Globus pallidus (tissue), 1 donor: ENCODE measurements at regions not wholly inside any gene's neighbourhood (a gene's known extent, or its start where the extent isn't known, plus 50 kb on each side); places are given as distances from the start of the nearest gene placed in this dataset.

ENCODE experiments used
- DNase-seq: peaks from one replicate; pipeline ENCODE4 v3.0.0-alpha.2; 2015; ENCODE audit warnings: low spot score

DNA sequence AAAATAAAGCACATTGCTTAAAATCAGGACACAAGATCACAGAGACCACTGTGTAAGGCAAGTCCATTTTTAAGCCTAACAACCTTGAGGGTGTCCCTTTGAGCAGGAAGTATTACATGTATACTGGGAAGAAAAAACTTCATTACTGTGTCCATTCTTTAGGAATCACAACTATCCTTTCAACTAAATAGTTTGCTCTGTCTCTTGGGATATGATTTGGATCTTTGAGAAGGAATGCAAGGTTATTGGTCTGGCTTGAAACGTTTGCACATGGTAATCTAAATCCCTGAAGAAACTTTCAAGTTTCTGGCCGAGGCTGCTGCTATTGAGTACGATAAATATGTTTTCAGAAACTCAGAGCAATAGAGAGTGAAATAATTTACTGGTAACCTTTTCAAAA, 923.0 kb upstream of the SEMA6A start:
- DNase-seq: no peak

DNA sequence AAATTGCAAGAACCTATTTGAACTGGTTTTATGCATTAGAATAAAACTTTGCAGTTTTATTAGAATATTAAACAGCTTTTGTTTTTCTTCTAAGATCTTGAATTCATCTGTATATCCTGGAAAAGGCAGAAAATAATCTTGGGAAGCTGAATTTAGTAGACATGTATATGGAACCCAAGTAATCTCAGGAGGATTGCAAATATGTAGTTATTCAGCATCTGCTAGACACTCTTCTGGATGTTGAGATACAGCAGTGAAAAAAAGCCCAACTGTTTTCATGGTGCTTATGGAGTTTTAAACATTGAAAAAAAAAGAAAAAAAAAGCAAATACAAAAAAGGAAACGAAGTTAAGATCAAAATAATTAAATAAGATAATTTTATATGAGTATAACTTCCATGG, 922.2 kb upstream of the SEMA6A start:
- no peak for DNase-seq

DNA sequence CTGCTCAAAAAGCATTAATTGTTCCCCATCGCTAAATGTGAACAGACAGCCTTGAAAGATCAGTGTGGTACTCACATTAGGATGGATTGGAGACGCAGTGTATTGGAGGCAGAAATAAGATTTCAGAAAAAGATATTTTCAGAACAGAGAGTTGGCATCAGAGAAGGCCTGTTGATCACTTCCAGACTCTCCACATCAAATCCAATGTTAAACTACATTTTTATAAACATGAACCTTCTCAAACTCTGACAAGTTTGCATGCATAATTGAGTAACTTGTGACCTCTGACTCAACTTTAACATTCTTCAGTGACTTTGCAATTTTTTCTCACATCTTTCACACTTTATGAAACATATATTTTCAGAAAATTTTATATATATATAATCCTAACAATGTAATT, 919.6 kb upstream of the SEMA6A start:
- DNase-seq: no peak

DNA sequence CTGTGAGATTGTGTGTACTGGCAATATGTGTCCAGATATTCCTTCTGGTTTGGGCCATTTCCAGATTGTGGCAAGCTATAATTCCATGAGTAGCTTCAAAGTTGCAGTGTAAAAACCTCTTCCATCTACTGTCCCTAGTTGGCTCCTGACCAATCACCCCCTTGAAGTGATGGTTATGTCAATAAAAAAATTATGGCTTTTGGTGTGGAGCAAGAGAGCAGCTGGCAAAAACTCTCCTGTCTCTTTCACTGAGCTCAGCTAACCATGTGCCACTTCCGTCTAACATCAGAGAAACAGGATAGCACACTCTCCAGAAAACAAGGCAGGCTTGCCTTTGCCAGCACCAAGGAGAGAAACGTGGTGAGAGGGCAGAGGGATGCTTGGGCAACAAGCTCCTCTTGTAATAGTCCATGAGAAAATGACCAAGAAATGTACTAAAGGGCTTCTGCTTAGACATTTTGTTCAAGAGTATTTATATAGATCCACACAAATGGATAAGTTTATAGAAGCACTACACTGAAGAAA, 914.4 kb upstream of the SEMA6A start:
- DNase-seq: no peak

DNA sequence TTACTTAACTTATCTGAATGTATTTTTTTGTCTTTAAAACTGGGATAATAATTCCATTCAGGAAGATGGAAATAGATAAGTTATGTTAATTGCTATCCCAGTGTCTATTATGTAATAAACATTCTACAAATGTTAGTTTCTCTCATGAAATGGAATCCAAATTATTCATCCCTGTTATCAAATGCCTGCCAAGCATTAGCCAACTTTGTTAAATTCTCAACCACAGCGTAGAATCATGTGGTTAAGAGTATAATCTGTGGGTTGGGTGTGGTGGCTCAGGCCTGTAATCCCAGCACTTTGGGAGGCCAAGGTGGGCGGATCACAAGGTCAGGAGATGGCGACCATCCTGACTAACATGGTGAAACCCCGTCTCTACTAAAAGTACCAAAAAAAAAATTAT, 912.9 kb upstream of the SEMA6A start:
- no peak for DNase-seq

DNA sequence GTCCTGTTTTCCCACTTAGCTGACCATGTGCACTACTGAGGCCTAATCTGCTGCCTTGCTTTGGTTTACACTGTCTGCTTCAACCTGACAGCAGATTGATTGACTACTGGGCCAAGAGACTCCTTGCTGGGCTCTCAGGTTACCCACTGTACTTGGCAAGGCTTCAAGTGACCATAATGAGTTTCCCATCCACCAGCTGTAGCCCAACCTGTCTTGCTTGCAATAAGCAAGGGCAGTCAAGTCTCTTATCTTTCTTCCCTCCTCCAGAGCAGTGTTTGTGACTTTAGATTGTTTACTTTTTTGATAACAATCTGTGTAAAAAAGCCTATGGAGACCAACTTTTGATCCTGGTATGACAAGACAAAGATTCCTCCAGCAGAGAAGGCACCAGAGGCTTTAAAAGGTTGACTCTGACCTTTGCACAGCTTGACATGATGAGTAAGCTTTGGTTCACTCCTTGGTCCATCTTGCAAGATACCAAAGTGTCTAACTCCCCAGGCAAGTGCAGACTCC, 912.3 kb upstream of the SEMA6A start:
- DNase-seq: no peak

DNA sequence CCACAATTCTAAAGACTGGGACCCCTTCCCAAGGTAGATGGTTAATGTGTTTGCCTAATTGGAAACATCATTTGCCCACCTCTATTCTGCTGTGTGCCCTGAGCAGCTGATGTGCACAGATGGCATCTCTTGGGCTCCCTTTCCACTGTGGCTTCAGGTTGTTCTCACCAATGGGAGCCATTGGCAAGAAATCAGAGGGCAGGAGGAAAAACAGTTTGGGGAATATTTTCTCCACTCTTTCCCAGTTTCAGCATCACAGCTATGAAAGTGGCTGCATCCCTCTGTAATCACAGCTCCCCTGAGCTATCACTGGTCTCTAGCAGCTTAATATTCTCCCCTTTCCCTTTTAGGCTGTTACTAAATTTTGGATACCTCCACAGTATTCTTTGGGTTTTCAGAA, 911.6 kb upstream of the SEMA6A start:
- no peak for DNase-seq

DNA sequence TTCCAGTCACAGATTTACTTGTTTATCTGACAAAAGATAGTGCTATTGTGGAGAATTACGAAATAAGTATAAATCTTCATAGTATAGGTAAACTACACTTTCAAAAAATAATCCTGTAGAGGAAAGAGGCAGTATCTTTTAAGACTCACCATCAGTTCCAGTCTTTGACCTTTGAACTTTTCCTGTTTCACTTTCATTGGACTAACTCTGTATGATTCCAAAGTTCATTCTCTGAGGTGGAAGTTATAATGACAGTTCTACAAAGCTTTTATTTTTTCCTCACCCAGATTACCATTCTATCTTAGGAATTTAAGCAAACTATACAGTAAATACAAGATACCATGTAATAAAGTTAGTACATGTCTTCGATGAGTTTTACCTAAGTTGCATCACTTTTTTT, 901.3 kb upstream of the SEMA6A start:
- no peak for DNase-seq

DNA sequence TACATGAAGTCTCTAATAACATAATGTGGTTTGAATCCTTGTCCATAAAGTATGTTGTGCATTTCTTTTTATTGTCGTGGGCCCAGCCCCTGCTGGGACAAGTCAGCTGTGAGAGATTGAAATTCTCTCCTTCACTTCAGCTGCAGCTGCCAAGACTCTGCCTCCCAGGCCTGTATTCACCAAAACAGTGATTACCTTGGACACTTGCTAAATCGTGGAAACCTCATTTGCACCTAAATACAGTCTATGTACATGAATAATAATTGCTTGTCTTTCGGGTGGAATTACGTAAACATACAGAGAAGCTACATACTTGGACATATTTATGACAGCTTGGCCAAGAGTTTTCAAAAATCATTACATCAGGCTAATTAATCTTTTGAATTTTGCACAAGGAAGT, 898.5 kb upstream of the SEMA6A start:
- DNase-seq: no peak

DNA sequence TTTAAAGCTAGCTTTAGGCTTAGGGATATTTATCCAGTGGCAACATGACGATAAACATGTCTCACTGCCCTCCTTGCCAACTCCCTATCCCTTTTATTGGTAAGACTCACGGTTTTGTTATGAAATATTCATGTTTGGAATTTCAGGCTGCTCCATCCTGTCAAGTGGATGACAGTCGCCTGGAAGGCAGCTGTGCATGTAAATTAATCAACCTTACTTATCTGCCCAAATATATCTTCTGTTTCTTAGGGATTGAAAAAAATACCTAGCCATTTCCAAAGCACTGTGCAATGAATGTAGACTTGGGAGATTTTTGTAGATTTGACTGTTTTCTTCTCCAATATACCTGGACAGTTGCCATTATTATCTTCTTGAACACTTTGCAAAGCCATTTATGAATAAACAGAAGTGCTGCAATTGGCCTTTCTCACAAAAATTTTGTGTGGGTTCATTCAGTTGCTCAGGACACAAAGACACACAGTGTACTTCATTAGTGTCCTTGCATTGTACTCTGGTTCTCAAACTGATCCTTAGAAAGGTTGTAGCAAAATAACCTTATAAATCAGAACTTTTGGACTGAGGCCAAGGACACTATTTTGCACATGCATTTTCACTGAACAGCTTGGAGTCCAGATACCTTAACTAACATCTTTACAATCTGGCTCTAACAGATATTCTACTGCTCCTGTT, 889.4 kb upstream of the SEMA6A start:
- DNase-seq: no peak

DNA sequence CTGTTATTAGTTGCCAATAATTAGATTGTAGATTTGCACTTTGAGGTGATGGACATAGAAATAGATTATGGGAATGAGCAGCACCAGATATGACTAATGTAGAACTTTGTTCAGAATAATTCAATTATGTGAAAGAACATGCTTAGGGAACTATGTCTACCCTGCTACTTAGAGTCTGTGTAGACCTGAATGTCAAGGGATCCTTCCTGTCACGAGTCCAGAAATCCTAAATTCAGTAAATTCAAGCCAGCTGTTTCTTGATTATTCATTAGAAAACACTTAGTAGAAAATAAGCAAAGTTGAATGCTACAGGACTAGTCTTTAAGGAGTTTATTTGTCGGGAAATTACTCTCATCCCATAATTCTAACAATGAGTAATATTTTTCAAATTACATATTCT, 887.3 kb upstream of the SEMA6A start:
- DNase-seq: no peak

DNA sequence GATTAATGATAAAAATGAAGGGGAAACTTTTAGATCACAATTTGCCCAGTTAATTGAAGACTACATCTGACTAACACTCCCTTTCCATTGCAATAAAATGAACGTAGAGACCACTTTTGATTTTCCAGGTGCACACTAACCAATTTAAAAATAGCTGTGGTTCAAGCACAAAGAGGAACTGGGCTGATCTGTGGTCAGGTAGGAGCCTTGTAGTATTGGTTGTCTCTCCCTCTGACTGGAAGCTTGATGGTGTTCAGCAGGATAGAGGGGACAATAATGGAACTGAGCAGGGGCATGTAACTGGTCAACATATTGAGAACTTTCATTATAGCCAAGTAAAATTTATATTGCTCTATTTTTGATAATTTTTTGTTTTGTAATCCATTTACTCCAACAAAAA, 886.8 kb upstream of the SEMA6A start:
- DNase-seq: no peak

DNA sequence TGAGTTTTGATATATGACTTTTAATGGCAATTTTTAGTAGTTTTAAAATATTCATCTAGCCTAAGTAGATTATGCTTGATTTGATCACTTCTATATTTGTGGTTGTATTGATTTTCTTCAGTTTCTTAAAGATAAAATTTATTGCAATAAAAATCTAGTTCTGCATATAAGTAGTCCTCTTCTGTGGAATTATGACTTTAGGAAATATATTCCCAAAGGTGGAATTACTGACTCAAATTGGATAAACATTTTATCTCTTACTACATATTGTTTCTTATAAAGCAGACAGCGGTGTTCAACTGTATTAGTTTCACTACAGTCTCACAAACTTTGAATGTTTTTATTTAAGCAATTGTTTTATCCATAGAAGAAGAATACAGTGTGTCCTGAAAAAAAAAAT, 883.0 kb upstream of the SEMA6A start:
- no peak for DNase-seq

DNA sequence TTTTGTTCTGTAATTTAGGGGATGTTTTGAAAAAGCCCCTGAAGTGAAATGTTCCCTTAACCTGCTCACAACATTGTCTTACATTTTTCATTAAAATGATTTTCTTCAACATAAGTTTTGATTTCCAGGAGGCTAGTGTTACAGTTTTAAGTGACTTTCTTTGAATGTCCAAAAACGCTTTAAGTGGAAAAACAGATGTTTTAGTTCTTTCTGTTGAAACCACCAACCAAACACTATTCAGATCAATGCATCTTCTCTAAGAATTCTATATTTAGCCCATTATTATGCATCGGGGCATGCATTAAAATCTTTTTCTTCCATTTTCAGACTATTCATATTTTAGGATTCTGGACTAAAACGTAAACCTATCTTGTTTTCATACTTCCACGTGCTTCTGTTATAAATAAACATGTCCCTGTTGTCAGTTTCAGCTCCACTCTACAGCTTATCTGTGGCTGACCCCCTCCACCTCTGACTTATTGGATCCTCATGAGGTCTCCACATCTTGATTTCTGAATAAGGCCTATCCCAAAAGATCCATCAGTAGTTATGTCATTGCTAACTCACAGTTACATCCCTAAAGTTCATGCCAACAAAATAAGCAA, 882.3 kb upstream of the SEMA6A start:
- no peak for DNase-seq

DNA sequence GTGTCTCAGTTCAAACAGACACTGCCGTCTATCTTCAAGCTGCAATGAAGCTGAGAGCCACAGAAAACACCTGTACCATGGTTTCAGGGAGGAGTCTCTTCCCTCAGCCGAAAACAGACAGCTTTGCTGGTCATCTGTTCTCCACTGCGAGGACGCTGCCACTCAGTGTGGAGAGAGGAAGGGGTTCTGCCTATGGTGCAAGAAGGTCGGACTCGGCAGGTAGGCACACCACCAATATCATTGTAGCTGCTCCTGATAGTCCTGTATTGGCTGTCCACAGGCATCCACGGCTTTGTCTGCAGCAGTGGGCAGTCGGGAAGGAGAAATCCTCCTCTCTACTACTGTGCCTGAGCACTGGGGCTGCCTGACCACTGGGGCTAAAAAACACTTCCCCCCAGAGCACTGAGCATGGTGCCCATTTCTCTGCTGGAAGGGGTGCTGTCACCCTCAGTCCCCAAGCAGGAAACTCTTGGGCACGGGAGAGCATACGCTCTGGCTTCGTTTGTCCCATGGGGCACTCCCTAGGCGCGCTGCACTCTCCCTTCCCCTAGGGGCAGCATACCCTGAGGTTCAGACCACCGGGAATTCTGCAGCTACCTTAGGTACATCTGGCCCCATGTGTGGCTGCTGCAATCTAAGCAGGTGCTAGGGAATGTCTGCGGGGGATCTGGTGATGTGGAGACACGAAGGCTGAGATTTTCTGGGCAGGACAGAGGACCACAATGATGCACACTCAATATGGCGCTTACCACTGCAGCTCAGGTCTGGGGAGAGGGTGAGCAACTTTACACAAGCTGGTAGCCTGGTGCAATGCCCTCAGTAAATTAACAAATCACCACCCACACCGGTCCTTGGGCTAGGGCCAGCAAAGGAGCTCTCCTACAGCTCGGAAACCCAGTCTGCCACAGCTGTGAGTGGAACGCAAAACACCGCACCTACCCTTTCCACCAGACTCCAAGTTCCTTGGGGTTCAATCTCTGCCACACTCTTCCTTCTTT, 880.9 kb upstream of the SEMA6A start:
- no peak for DNase-seq

DNA sequence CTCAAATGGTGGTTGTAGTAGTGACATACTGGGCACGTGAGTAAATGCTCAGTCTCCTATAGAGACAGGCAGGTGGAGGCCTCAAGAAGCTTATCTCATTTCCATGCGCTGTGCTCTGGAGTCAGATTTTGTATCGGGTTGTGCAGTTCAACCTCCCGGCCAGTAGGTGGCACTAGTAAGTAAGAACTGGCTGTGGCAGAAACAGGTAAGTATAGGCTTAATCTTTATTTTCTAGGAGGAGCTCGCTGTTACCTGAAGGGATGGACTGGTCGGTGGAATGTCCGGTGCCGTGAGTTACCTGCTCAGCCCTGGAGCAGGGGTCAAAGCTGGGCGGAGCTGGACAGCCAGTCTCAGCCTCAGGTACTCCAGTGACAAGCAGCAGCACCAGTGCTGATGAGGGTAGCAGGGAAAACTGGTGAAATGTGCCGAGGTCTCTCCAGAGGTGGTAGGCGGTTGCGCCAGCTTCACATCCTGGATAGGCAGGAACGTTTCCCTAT, 880.1 kb upstream of the SEMA6A start:
- no peak for DNase-seq

DNA sequence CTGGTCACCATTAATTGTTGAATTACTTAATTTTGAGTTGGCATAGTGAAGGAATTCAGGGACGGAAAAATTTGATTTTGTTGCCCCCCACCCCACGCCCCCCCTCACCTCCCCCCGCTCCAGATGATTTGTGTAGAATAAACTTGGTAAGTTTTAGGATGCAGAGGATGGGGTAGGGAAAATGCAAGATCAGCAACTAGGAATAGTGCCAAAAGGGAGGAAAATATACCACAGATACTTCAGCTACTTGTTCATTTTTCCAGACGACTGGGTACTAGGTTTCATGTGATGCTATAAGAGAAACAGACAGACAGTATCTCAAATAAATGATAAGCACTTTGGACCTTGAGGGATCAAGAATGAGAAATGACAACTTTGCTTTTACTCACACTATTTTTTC, 862.2 kb upstream of the SEMA6A start:
- no peak for DNase-seq

DNA sequence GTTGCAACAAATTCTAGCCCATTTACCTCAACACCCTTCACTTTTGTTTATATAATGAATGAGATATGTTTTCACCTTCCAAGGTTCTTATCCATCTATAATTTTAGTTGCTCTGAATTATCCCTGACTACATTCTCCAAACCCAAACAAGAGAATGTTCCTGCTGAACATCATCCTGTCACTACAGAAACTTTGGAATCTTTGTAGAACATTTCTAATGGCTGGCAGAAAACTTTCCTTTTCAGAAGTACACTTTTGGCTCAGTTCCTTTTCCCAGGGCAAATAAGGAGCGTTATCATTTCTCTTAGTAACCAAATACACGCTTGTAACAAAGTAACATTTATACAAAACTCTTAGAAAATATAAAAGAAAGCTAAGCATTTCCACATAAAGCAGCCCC, 860.6 kb upstream of the SEMA6A start:
- no peak for DNase-seq

DNA sequence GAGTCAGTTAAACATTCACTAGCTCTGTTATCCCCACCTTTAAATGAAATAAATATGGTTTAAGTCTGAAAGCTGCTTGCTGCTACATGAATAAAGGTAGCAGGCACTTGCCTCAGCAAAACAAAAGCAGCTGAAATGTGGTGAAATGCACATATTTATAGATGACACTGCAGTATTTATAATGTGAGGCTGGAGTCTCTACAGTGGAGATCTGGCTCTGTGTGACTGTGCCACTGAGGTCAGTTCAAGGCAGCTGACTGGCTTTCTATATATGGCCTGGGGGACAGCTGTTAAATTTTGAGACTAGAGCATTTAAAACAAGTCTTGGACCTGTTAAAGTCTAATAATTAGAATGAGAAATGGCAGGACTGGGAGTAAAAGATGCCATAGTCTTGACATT, 859.6 kb upstream of the SEMA6A start:
- no peak for DNase-seq

DNA sequence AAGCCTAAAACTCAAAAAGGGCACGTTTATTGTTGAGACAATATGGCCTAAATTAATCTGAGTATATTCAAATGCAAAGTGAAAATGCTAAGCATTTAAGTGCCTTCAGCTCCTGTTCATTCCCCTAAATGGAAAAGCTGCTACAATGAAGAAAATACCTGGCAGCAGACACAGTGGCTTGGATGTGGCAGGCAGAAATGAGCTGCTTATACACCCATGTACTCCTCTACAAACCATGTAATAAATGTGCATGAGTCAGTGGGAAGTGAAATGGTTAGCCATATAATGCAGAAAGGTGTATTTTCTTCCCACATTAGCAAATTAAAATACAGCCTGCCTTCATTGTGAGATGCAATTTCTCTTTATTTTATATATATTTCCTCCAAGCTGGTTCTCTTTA, 859.2 kb upstream of the SEMA6A start:
- DNase-seq: no peak

DNA sequence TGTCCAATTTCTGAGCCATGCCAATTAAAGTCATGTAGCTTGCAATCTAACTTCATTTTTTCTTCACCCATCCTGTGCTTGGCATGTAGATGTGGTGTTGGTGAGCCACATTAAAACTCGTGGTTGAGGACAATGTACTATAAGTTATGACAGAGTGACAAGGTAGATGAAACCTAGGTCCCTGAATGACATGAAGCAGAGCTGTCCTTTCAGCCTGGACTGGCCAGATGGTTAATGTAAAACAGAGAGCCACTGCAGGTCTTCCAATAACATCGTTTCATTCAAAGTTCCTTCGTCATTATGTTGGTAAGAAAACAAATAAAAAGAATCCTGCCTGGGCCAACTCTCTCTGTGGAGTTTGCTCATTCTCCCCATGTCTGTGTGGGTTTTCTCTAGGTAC, 856.5 kb upstream of the SEMA6A start:
- no peak for DNase-seq

DNA sequence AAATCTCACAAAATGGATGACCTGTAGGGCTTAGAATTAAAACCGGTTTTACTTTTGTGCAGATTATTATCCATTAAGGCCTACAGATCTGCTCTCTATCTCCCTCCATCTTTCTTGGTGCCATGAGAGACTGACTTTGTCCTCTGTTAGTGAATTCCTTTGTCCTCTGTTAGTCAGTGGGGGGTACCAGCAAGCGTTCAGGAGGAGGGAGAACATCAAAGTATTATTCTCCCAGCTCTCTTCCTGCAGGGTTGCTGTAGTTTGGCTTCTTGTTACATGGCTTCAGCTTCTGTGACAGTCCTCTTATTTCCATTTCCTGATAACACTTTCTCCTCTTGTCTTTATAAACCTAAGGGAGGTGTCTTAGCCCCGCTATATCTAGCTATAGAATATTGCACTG, 850.5 kb upstream of the SEMA6A start:
- DNase-seq: no peak
